ENCODE measurements at regions not wholly inside any gene's neighbourhood (a gene's known extent, or its start where the extent isn't known, plus 50 kb on each side); places are given as distances from the start of the nearest gene placed in this dataset.
"Not testable (repeated sequence)": the region's sequence is repeated elsewhere in the genome, so short reads cannot be mapped to it uniquely, and the experiment has no call there.

GRCh38 chrX:82742351-82742750, 765.7 kb upstream of the POU3F4 start:
- H3K4me2 ChIP-seq, result no peak overlapping the region
- POLR2A ChIA-PET, result no interaction called here

GRCh38 chrX:82745725-82746124, 762.4 kb upstream of the POU3F4 start:
- H3K9ac ChIP-seq, result not testable (repeated sequence)

More at GRCh38 chrX:82742351-82742750, 765.7 kb upstream of the POU3F4 start:
- Histone ChIP-seq H3K27ac (ENCODE audit: low read depth in 2 of 2, low read length in 1 of 2) (no peak overlapping the region), H3F3A (replicated peaks; ENCODE audit: insufficient read depth) (no peaks in the 10 kb centered on the region), H3K4me1 (ENCODE audit: control insufficient read depth in 1 of 2, insufficient read depth in 2 of 2, low read depth in 1 of 2, low read length in 1 of 2) (no peaks in the 10 kb centered on the region), H3K36me3 (replicated peaks in 1 of 2; ENCODE audit: control insufficient read depth in 1 of 2, insufficient read depth in 2 of 2, low read length in 1 of 2) (no peaks in the 10 kb centered on the region), H3K79me2 (ENCODE audit: insufficient read depth) (no peaks in the 10 kb centered on the region), H3K4me3 (ENCODE audit: low read depth in 2 of 2, low read length in 1 of 2) (no peak overlapping the region), H3K9me2 (no peaks in the 10 kb centered on the region), H2AFZ (ENCODE audit: low read depth) (no peak overlapping the region), H3K9me3 (no peaks in the 10 kb centered on the region; the same call in 1 of the 2 replicates), H3K9ac (no peak overlapping the region), H4K20me1 (ENCODE audit: insufficient read depth) (no peaks in the 10 kb centered on the region), H3K27me3 (ENCODE audit: insufficient read depth) (no peaks in the 10 kb centered on the region)
- CTCF ChIA-PET, result no interaction called here
- 8% methylated on average over 3 of the region's 3 CpGs for WGBS (ENCODE audit: low lambda C conversion rate)
- no peak for TF ChIP-seq RFX5 (IDR thresholded peaks at IDR 0.05; ENCODE audit: low read length)
- TF ChIP-seq YY1 (IDR thresholded peaks at IDR 0.05; ENCODE audit: low read depth), result no peak
- no peak for TF ChIP-seq IRF3 (IDR thresholded peaks at IDR 0.05; ENCODE audit: low read depth, low read length)
- no peak for TF ChIP-seq SMC3 (IDR thresholded peaks at IDR 0.05; ENCODE audit: low read depth, low read length)
- TF ChIP-seq EZH2phosphoT487 (IDR thresholded peaks at IDR 0.05; ENCODE audit: borderline replicate concordance, low read depth), result no peak
- TF ChIP-seq PBX3 (IDR thresholded peaks at IDR 0.05), result no peak
- TF ChIP-seq REST (IDR thresholded peaks at IDR 0.05; ENCODE audit: low read depth, low read length), result no peak
- no peak for TF ChIP-seq SIN3A (IDR thresholded peaks at IDR 0.05; ENCODE audit: borderline replicate concordance, low read depth, low read length)
- no peak for TF ChIP-seq RCOR1 (IDR thresholded peaks at IDR 0.05; ENCODE audit: low read length)
- no peak for TF ChIP-seq JUND (IDR thresholded peaks at IDR 0.05)
- TF ChIP-seq MEF2A (IDR thresholded peaks at IDR 0.05; ENCODE audit: borderline replicate concordance, low read depth), result no peak
- TF ChIP-seq CHD2 (IDR thresholded peaks at IDR 0.05; ENCODE audit: low read length, partially characterized antibody), result no peak
- TF ChIP-seq FOXM1 (IDR thresholded peaks at IDR 0.05; ENCODE audit: low read depth), result no peak
- no peak for DNase-seq

More at GRCh38 chrX:82745725-82746124, 762.4 kb upstream of the POU3F4 start:
- POLR2A ChIA-PET; H3K9me3 ChIP-seq; H3K9me2 ChIP-seq; H3K27ac ChIP-seq (ENCODE audit: low read depth in 2 of 2, low read length in 1 of 2); H3K4me1 ChIP-seq (ENCODE audit: control insufficient read depth in 1 of 2, insufficient read depth in 2 of 2, low read depth in 1 of 2, low read length in 1 of 2); DNase-seq; H3K27me3 ChIP-seq (ENCODE audit: insufficient read depth); H3K79me2 ChIP-seq (ENCODE audit: insufficient read depth); H4K20me1 ChIP-seq (ENCODE audit: insufficient read depth); CTCF ChIA-PET; H3K4me2 ChIP-seq; H3F3A ChIP-seq (replicated peaks; ENCODE audit: insufficient read depth); H3K4me3 ChIP-seq (ENCODE audit: low read depth in 2 of 2, low read length in 1 of 2); H3K36me3 ChIP-seq (replicated peaks in 1 of 2; ENCODE audit: control insufficient read depth in 1 of 2, insufficient read depth in 2 of 2, low read length in 1 of 2): not testable (repeated sequence)
- 21% methylated on average over 5 of the region's 5 CpGs for WGBS (ENCODE audit: low lambda C conversion rate)
- H2AFZ ChIP-seq (ENCODE audit: low read depth), result peak overlapping the region; percentile 55; the same call in 1 of the 2 replicates

All from SK-N-SH (cell line).